ENCODE measurements at regions not wholly inside any gene's neighbourhood (a gene's known extent, or its start where the extent isn't known, plus 50 kb on each side); places are given as distances from the start of the nearest gene placed in this dataset.

DNA sequence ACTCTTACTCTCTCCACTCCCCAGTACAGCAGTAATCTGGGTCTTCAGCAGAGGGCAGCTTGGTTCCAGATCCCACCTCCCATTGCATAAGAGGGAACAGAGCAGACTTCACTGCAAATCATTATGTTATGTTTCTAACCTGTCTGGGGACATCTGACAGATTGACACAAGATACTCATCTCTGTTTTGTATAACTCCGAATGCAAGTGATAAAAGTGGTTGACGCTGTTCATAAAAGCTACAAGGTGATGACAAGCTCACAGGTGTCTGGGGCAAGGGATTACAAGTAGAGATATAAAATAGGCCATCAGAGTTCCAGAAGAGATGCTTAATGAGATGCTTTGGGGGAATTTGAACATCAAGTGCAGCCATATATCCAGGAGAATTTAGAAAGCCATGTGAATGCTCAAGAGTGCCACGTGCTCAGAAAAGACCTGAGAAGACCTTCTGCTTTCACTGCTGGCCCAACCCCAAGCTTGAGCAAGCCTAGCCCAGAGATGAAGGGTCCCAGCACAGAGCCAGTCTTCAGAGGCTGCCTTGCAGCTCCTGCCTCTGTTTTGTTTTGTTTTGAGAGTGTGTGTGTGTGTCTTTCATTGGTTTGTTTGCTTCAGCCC is 80.6 kb downstream of the VSTM2A start:
- no peaks in the 10 kb centered on the region for H3K79me2 ChIP-seq (replicated peaks; ENCODE audit: insufficient read depth)
- Mint-ChIP-seq H3K36me3 (ENCODE audit: low read depth) (no peaks in the 10 kb centered on the region), H3K27ac (no peak overlapping the region), H3K9me3 (no peaks in the 10 kb centered on the region), H3K4me3 (no peak overlapping the region), H3K4me1 (no peaks in the 10 kb centered on the region), H3K27me3 (ENCODE audit: insufficient read depth, low read depth, poor library complexity) (peaks cover 2% of the 10 kb centered on the region)
- ATAC-seq (no peak), DNase-seq (ENCODE audit: low spot score) (no peak)
- no peaks in the 10 kb centered on the region; the same call in 1 of the 2 replicates for H3K9me2 ChIP-seq (ENCODE audit: insufficient read depth)
- no peak overlapping the region for H3K27ac ChIP-seq (ENCODE audit: low read depth)
- no peaks in the 10 kb centered on the region for H3F3A ChIP-seq (replicated peaks; ENCODE audit: low read depth)
- no peak overlapping the region for H3K4me3 ChIP-seq
- TF ChIP-seq CTCF (conservative IDR thresholded peaks at IDR 0.05; ENCODE audit: low read depth in 2 of 2) (peak in 1 of 2 experiments; percentile 41; a peak in 2 of 4 replicates), CREB1 (CRISPR knock-in tag; IDR thresholded peaks at IDR 0.05; ENCODE audit: low read depth) (no peak)
- no peaks in the 10 kb centered on the region for H3K27me3 ChIP-seq (ENCODE audit: insufficient read depth)
- H3K36me3 ChIP-seq (ENCODE audit: insufficient read depth) = no peaks in the 10 kb centered on the region
- no peak overlapping the region for H3K4me2 ChIP-seq
- no peaks in the 10 kb centered on the region for H3K4me1 ChIP-seq (ENCODE audit: insufficient read depth)
- H2AFZ ChIP-seq = peak overlapping the region; percentile 19; the same call in 1 of the 2 replicates
- no peaks in the 10 kb centered on the region for H4K20me1 ChIP-seq (replicated peaks; ENCODE audit: insufficient read depth)
